GM21447 (cell line): ENCODE measurements at regions not wholly inside any gene's neighbourhood (a gene's known extent, or its start where the extent isn't known, plus 50 kb on each side); places are given as distances from the start of the nearest gene placed in this dataset.
"Not testable (repeated sequence)": the region's sequence is repeated elsewhere in the genome, so short reads cannot be mapped to it uniquely, and the experiment has no call there.

Experiments
- ATAC-seq: cut with Tn5 transposase; IDR thresholded peaks from one replicate; pipeline ENCODE4 v1.9.1; 2021; ENCODE audit not compliant: unreplicated experiment

DNA sequence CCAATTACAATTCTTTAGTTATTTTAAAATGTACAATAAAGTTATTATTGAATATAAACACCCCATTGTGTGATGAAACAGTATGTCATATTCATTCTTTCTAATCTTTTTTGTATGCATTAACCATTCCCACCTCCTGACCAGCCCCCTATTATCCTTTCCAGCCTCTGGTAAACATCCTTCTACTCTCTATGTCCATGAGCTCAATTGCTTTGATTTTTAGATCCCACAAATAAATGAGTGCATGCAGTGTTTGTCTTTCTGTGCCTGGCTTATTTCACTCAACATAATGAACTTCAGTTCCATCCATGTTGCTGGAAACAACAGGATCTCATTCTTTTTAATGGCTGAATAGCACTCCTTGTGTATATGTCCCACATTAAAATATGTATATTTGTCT, 1858.9 kb upstream of the C9orf72 start:
- no peak for ATAC-seq

DNA sequence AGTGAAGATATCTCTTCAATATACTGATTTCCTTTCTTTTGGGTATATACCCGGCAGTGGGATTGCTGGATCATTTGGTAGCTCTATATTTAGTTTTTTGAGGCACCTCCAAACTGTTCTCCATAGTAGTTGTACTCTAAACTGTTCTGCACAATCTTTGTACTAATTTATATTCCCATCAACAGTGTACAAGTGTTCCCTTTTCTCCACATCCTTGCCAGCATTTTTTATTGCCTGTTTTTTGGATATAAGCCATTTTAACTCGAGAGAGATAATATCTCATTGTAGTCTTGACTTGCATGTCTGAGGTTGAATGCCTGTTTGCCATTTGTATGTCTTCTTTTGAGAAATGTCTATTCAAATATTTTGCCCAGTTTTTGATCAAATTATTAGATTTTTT, 1859.4 kb upstream of the C9orf72 start:
- ATAC-seq: not testable (repeated sequence)

DNA sequence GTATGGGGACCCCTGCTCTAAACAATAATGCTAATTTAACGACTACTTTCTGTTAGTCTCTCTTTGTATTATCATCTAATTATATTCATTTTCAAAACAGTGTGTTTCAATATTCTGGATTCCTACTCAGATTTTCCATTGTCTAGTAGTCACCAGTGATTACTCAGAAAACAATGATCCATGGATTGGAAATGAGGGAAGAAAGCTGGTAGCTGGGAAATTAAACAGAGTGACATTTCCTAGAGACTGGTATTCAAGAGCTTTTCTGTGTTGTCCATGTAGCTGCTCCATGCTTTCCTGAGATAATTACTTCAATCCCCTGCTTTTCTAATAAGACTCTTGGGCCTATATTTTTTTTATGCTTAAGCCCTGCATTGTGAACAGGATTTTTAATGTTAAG, 1862.1 kb upstream of the C9orf72 start:
- ATAC-seq: no peak

DNA sequence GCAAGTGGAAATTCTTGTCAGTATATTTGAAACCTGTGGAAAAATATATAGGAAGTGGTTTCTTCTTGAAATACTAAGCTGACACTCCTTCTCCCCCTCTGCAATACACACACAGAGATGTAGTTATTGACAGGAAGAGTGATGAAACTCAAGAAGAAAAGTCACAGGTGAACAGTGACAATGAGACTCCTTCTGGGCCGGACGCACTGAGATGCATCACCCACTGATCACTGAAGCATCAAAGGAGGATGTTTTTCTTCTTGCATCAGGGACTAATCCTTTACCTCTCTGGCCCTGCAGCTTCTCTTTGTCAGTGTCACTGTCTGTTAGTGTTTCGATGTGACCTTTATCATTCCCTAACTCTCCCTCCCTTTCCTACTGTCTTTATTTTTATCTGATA, 1864.2 kb upstream of the C9orf72 start:
- ATAC-seq: no peak

DNA sequence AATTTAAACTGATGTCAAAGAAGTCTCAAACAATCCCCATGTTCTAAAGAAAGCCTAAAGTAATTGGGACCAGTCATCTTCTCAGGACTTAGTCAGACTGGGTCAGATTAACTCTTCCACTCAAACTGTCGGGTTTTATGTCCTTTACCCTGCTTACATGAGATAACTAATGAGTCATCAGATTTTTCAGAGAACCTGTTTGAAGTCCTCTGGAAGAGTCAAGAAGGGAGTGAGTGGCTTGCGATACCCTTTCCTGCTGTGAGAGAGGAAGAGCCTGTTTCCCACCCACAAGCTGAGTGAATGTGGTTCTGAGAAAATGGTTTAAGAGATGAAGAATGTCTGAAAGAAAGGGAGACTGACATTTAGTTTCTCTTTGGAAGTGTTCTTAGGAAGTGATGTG, 1866.7 kb upstream of the C9orf72 start:
- no peak for ATAC-seq

DNA sequence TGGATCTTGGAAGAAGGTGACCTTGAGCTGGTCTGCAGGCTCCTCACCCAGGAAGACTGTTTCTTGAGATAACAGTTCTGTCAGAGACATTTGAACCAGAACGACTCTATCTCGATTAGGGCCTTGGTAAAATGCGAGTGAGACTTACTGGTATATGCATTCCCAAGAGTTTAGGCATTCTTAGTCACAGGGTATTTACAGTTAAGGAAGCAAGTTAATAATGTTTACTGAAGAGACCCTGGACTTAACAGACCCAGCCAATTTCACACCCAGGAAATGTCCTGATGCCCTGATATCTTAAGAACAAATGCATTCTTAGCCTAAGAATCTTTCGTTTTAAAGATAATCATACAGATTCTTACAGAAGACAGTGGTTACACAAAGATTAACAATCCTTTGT, 1867.2 kb upstream of the C9orf72 start:
- ATAC-seq: no peak

DNA sequence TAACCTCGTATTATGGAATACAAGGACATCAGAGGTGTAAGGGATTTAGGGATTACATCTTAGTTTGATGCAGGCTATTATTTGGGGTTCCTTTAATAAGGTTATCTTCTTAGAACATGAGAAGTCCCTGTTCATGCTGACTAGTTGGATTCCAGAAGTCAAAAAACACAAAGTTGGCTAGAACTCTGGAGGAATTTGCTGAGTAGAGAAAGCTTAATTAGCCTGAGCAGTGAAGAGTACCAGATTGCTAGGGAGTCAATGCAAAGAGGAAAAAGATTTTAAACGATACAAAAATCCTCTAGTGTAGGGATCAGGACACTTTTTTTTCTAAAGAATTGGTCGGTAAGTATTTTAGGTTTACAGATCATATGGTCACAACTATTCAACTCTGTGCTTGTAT, 1872.5 kb upstream of the C9orf72 start:
- ATAC-seq: no peak

DNA sequence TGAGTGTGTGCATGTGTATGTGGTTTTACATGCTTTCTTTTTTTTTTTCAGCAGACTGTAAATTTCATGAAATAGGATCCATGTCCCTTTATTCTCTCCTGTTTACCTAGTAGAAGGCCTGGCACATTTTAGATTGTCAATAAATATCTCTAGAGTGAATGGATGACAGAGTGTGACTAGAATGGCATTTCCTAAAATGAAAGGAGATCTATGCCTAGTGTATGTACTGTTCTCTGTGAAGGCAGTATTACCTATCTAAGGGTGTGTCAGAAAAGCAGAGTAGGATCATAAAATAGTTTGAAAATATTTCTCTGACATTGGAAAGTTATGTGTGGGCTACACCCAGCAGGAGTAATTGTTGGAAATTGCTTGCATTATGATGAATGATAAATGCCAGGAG, 1876.0 kb upstream of the C9orf72 start:
- no peak for ATAC-seq

DNA sequence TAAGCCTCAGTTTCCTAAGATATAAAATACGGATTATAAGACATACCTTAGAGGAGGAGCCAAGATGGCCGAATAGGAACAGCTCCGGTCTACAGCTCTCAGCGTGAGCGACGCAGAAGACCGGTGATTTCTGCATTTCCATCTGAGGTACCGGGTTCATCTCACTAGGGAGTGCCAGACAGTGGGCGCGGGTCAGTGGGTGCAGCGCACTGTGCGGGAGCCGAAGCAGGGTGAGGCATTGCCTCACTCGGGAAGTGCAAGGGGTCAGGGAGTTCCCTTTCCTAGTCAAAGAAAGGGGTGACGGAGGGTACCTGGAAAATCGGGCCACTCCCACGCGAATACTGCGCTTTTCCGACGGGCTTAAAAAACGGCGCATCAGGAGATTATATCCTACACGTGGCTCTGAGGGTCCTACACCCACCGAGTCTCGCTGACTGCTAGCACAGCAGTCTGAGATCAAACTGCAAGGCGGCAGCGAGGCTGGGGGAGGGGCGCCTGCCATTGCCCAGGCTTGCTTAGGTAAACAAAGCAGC, 1877.1 kb upstream of the C9orf72 start:
- not testable (repeated sequence) for ATAC-seq

DNA sequence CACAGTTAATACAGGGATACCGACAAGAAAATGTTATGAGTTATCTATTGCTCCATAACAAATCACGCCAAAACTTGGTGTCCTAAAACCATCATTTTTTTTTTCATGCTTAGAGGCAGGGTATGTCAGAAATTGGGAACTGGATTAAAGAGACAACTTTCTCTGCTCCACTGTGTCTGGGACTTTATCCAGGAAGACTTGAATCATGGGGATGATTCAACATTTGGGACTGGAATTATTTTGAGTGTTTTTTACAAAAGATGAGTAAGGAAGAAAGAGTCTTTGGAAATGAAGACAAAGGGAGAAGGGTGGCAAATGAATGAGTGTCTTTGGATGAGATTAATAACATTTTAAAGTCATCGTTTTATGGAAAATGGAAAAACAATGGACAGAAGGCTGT, 1883.7 kb upstream of the C9orf72 start:
- ATAC-seq: no peak

DNA sequence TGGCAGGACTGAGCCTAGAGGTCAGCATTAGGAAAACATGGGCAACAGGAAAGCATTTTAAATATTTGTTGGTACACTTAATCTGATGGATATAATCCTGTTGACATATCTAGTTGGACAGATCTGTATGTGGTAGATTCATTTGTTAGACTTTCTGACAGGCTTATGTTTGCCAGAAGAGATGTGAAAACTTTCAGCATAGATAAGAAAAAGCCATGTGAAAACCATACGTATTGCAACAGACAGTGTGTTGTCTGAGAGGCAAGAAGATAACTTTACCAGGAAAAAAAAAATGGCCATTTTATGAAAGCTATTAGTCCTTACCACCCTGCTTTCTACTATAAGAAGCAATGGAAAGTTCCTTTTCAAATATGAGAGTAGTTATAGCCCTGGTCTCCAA, 1902.2 kb upstream of the C9orf72 start:
- ATAC-seq: no peak

DNA sequence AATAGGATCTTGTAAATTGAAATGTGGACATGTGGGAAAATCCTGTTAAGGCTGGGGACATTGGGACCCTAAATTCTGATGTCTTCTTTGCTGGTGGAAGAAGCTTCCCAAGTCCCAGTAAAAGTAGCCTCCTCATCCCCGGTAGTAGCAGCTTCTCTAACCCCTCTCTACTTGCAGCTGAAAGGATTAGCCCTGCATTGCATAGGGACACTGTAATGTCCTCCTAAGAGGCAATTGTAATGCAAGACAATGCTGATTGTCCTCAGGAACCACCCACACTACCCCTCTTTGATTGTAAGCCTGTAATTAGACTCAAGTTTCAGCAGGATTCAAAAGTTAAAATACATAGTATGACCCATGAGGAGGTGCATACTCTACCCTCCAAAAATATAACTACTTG, 1938.4 kb upstream of the C9orf72 start:
- ATAC-seq: no peak

DNA sequence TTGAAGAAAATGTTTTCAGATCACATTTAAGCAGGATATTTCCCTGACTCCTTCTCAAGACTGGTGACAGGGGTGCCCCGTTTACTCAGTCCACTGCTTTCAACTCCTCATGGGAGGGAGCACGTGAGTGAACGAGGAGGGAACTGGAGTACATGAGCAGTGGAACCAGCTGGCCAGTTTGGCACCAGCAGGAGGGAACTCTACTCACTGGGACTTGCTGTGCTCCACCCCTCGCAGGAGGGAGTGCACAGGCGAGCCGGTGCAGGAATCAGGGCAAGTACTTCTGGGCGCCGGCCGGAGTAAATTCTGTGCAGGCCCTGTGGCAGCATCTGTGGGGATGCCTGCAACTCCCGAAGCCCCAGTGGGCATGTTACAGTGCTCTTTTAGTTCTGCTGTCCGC, 1941.1 kb upstream of the C9orf72 start:
- ATAC-seq: no peak

DNA sequence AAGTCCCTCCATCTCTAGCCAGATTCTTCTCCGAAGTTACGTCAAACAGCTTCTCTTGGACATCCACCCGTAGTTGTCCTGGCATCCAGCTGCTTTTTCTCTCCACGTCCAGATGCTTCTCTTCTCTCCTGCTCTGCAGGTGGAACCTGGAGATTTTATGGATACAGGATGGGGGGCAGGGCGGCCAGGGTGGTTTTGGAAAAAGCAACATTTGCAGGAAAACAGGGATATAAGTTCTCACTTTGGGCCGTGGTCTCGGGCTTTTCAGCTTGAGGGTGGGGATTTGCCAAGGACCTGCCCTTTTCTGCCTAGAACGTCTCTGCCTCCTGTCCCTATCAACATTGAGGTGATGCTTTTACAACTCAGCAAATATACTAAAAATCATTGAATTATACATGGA, 1941.6 kb upstream of the C9orf72 start:
- ATAC-seq: no peak

DNA sequence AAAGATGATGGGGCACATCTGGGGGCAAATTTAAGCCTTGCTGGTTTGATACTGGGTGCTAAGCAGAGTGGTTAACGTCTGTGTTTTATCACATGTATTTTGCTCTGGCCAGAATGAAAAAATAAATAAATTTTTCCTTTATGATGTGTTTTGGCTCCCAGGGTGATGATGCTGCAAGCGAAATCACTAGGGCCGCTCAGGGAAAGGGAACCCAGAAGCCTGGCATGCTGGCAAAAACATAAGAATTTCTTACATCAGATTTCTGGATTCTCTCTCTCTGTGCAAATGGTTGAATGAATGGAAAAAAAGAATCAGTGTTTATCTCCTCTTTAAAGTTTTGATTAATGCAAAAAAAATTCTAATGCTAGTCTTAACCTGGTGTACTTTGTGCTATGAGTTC, 1975.2 kb upstream of the C9orf72 start:
- ATAC-seq: no peak

DNA sequence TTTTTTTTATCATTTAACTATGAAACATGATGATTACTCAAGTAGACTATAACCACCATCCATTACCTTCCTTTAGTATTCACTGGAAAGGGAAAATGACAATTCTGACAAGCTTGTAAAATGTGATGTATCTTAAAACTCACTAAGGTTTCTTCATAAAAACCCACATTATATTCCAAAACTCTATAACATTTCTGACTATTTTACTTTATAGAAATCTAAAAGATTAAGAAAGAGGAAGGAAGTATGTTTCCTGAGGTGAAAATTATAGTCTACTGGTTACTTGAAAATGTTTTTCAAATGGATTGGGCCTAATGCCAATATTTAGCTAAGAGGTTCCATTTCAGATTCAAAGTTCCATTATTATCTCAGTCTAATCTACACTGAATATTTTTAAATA, 1982.2 kb upstream of the C9orf72 start:
- no peak for ATAC-seq

DNA sequence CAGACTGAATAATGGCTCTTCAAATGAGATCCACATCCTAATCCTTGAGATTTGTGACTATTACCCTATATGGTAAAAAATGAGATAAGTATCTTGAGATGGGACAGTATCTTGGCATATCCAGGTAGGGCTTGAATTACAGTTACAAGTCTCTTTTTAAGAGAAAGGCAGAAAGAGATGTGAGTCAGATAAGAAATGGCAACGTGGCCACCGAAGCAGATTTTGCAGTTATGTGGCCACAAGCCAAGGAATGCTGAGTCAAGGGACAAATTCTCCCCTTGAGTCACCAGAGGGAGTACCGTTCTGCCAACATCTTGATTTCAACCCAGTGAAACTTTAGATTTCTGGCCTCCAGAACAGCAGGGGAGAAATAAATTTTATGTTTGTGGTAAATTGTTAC, 1983.0 kb upstream of the C9orf72 start:
- ATAC-seq: no peak

DNA sequence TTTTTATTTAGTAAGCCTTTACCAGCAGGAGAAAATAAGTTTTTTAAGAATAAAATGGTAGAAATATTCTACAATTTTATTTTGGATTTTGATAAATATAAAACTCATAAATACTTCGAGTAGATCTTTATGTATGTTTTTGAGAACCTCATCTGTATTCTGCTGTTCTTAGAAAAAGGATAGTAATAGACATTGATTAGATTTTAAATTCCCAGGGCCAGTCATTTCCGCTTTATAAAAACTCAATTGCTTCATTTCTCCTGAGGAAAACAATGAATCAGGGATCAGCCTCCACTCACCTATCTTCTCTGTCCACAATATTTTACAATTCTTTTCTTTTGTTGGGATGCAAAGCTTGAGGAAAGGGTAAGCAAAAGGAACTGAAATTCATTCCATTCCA, 1983.5 kb upstream of the C9orf72 start:
- ATAC-seq: no peak

DNA sequence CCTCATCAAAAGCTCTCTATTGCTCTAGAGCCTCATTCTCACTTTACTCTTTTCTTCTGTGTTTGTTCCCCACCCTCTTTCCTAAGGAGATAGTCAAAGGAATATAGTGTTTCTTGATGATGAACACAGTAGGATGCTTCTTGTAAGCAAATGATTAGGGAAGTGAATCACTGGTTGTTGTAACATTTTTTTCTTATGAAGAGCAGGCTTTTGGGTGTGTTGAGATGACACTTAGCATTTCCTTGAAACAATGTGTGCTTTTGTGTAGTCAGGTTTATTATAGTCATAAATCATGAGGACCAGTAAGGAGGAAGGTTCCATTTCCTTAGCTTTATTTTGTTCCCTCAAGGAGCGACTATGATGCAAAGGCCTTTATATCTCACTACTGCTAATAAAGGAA, 1991.3 kb upstream of the C9orf72 start:
- ATAC-seq: no peak

DNA sequence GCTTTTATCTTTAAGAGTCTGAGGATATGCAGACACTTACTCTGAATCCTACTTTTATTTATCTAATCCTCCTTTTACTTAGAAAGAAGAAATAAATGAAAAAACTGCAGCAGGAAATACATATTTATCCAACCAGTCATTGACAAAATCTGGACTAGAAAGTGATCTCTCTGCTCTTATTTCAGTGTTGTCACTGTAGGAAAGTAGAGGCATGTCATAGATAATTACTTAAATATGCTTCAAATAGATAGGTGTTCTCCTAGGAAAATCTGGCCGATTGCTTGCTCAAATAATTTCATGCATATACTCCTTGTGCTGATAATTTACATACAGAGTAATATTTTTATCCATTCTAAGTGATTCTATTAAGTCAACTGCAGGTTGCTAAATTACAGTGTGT, 2001.9 kb upstream of the C9orf72 start:
- ATAC-seq: no peak

DNA sequence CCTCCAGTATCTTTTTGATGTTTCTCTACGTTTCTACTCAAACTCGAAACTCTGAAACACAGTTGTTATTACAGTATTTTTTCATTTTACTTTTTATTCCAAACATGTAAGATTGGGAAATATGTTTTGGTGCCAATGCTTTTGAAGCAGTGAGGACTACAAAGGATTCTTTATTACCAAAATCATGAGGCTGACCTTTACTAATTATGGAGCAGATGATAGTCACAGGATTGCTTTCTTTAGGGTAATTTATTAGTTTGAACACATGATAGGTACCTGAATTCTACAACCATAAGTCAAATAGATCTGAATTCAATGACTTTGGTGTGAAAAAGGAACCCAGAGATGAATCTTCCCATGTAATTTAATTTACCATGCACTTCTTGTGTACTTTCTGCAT, 2015.1 kb upstream of the C9orf72 start:
- no peak for ATAC-seq

DNA sequence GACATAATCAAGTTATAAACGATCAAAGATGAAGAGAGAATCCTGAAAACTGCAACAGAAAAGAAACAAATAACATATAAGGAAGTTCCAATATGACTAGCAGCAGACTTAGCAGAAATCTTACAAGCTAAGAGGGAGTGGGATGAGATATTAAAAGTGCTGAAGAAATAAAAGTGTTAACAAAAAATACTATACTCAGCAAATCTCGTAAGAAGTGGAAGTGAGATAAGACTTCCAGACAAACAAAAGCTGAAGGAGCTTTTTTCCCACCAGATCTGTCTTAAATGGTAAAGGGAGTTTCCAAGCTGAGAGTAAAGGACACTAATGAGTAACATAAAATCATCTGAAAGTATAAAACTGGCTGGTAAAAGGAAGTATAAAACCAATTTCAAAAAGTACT, 2036.0 kb upstream of the C9orf72 start:
- no peak for ATAC-seq

DNA sequence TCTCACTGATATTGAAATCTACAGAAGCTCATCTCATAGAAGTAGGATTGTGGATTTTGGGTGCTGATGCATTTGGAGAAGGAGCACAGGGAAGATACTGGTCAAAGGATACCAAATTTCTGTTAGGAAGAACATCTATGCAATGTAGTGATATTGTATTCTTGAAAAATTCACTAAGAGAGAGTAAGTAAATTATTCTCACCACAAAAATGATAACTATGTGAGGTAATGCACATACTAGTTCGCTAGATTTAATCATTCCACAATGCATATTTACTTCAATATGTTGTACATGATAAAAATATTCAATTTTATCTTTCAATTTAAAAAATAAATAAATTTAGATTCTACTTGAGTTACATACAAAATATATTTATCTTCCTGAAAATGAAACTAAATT, 2040.5 kb upstream of the C9orf72 start:
- ATAC-seq: no peak

DNA sequence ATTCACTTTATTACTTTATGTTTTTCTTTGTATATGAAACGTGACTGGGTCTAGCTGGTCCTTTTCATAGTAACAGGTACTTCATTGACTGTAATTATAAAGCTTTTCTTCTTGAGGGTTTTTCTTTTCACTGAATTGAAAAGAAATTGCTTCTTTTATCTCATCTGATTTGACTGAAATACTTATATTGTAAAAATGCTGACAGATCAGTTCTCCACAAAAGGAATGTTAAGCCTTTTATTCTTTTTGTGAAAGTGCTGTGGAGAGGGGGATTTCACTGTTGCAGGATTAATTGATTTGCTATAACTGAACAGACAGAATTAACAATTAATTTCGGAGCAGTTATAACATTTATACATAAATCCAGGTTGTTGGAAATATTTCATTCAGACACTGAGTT, 2043.6 kb upstream of the C9orf72 start:
- ATAC-seq: no peak
